ENCODE measurements at regions not wholly inside any gene's neighbourhood (a gene's known extent, or its start where the extent isn't known, plus 50 kb on each side); places are given as distances from the start of the nearest gene placed in this dataset.

- no peaks in the 10 kb centered on the region for H4K20me1 ChIP-seq (ENCODE audit: insufficient read depth)
- H3K4me3 ChIP-seq (ENCODE audit: low read depth in 2 of 2, low read length in 1 of 2): no peak overlapping the region
- ChIA-PET CTCF (interaction anchor here (1.1 to 1.4 kb wide), 2 partner anchors 24 to 63 kb away, joined by 3 read pairs; no protein-coding TSS in a partner anchor), POLR2A (no interaction called here)
- no peaks in the 10 kb centered on the region for H3K27me3 ChIP-seq (ENCODE audit: insufficient read depth)
- H3K4me1 ChIP-seq (ENCODE audit: control insufficient read depth in 1 of 2, insufficient read depth in 2 of 2, low read depth in 1 of 2, low read length in 1 of 2): no peaks in the 10 kb centered on the region
- TF ChIP-seq RAD21 (IDR thresholded peaks at IDR 0.05; ENCODE audit: low read length) (no peak), RXRA (IDR thresholded peaks at IDR 0.05; ENCODE audit: borderline replicate concordance, low read depth) (no peak), TAF1 (IDR thresholded peaks at IDR 0.05; ENCODE audit: borderline replicate concordance, low read depth, low read length) (no peak), NFIC (IDR thresholded peaks at IDR 0.05; ENCODE audit: borderline replicate concordance) (no peak), IRF3 (IDR thresholded peaks at IDR 0.05; ENCODE audit: low read depth, low read length) (no peak), GATA2 (CRISPR knock-in tag; IDR thresholded peaks at IDR 0.05) (no peak), TEAD4 (IDR thresholded peaks at IDR 0.05; ENCODE audit: borderline replicate concordance, insufficient read depth) (no peak), FOXJ3 (CRISPR knock-in tag; IDR thresholded peaks at IDR 0.05) (no peak), CHD2 (IDR thresholded peaks at IDR 0.05; ENCODE audit: low read length, partially characterized antibody) (no peak), EZH2phosphoT487 (IDR thresholded peaks at IDR 0.05; ENCODE audit: borderline replicate concordance, low read depth) (no peak)
- no peak overlapping the region for H3K4me2 ChIP-seq
- no peak overlapping the region for H3K27ac ChIP-seq (ENCODE audit: low read depth in 2 of 2, low read length in 1 of 2)
- no peak overlapping the region for H3K9ac ChIP-seq
- no peaks in the 10 kb centered on the region for H3K36me3 ChIP-seq (replicated peaks in 1 of 2; ENCODE audit: control insufficient read depth in 1 of 2, insufficient read depth in 2 of 2, low read length in 1 of 2)
- no peak overlapping the region for H2AFZ ChIP-seq (ENCODE audit: low read depth)
- no peaks in the 10 kb centered on the region for H3K9me2 ChIP-seq
- no peaks in the 10 kb centered on the region for H3K79me2 ChIP-seq (ENCODE audit: insufficient read depth)
- no peaks in the 10 kb centered on the region for H3F3A ChIP-seq (replicated peaks; ENCODE audit: insufficient read depth)
- H3K9me3 ChIP-seq: no peaks in the 10 kb centered on the region
- no peak for DNase-seq
These were observed 484.0 kb downstream of the METTL15 start for GRCh38 chr11:28592141-28592540.

- no peak for DNase-seq
- 0 out of 2 replicates have a peak overlapping the region, but pooled peaks have one; percentile 1 for H2AFZ ChIP-seq (ENCODE audit: low read depth)
- no peak overlapping the region for H3K4me2 ChIP-seq
- no peaks in the 10 kb centered on the region for H3K27me3 ChIP-seq (ENCODE audit: insufficient read depth)
- no peaks in the 10 kb centered on the region for H3F3A ChIP-seq (replicated peaks; ENCODE audit: insufficient read depth)
- no peaks in the 10 kb centered on the region for H3K36me3 ChIP-seq (replicated peaks in 1 of 2; ENCODE audit: control insufficient read depth in 1 of 2, insufficient read depth in 2 of 2, low read length in 1 of 2)
- no peaks in the 10 kb centered on the region; a peak in 1 of 4 replicates for H3K4me1 ChIP-seq (ENCODE audit: control insufficient read depth in 1 of 2, insufficient read depth in 2 of 2, low read depth in 1 of 2, low read length in 1 of 2)
- H3K9ac ChIP-seq: no peak overlapping the region
- no peak overlapping the region for H3K27ac ChIP-seq (ENCODE audit: low read depth in 2 of 2, low read length in 1 of 2)
- H3K9me3 ChIP-seq: no peaks in the 10 kb centered on the region
- no peaks in the 10 kb centered on the region for H3K79me2 ChIP-seq (ENCODE audit: insufficient read depth)
- ChIA-PET CTCF (no interaction called here), POLR2A (no interaction called here)
- H3K4me3 ChIP-seq (ENCODE audit: low read depth in 2 of 2, low read length in 1 of 2): no peak overlapping the region
- H3K9me2 ChIP-seq: no peaks in the 10 kb centered on the region
- H4K20me1 ChIP-seq (ENCODE audit: insufficient read depth): no peaks in the 10 kb centered on the region
- TF ChIP-seq MAX (IDR thresholded peaks at IDR 0.05; ENCODE audit: low read depth) (no peak), FOSL2 (IDR thresholded peaks at IDR 0.05; ENCODE audit: borderline replicate concordance, low read depth) (no peak), POLR2AphosphoS5 (IDR thresholded peaks at IDR 0.05; ENCODE audit: low read depth, low read length) (no peak), TEAD4 (IDR thresholded peaks at IDR 0.05; ENCODE audit: borderline replicate concordance, insufficient read depth) (no peak), NRF1 (IDR thresholded peaks at IDR 0.05; ENCODE audit: low read depth, low read length) (no peak), GABPA (IDR thresholded peaks at IDR 0.05; ENCODE audit: low read depth) (no peak), REST (IDR thresholded peaks at IDR 0.05; ENCODE audit: low read depth, low read length) (no peak), EZH2phosphoT487 (IDR thresholded peaks at IDR 0.05; ENCODE audit: borderline replicate concordance, low read depth) (no peak), SMC3 (IDR thresholded peaks at IDR 0.05; ENCODE audit: low read depth, low read length) (no peak), FOXM1 (IDR thresholded peaks at IDR 0.05; ENCODE audit: low read depth) (no peak), IRF3 (IDR thresholded peaks at IDR 0.05; ENCODE audit: low read depth, low read length) (no peak)
These were observed 476.8 kb downstream of the METTL15 start for GRCh38 chr11:28584992-28585391.
